HG03342 (cell line): ENCODE measurements at regions not wholly inside any gene's neighbourhood (a gene's known extent, or its start where the extent isn't known, plus 50 kb on each side); places are given as distances from the start of the nearest gene placed in this dataset.

ENCODE experiments used
- ATAC-seq: cut with Tn5 transposase; IDR thresholded peaks from one replicate; pipeline ENCODE4 v1.9.1; 2021; ENCODE audit warnings: mild to moderate bottlenecking, moderate library complexity; ENCODE audit not compliant: unreplicated experiment

DNA sequence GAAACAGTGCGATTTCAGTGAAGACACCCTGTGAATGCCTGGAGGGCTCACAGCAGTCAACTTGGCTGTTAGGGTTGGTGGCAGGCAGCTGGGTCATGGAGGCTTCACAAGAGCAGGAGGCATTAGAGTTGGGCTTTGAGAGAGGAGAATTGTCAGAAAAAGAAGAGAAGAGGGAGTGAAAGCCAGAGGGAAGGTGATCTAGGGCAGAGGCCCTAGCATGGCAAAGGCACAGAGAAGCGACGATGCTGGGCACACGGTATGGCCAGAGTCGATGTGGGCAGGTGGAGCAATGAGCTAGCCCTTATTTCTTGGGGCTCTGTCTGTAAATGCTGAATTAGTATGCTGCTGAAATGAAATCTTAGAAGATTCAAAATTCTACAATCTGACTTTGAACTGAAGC lies 52.6 kb upstream of the OLFM4 start:
- ATAC-seq, result no peak

DNA sequence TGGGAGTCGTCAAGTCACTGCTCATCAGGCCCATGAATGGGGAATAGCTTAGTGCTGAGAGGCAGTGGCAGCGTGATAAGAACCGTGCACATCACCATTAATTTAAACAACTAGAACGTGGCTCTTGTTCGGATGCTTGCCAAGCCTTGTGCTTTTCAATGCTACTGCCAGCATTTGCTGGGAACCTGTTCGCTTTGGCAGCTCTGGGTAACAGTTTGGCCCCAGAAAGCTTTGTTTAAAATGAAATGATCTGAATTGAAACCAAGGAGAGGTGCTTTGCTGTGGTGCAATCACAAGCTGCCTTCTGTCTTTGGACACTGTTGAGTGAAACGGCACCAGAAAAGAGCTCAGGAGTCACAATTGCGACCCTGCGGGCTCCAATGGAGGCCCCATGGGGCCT lies 53.5 kb upstream of the OLFM4 start:
- no peak for ATAC-seq

DNA sequence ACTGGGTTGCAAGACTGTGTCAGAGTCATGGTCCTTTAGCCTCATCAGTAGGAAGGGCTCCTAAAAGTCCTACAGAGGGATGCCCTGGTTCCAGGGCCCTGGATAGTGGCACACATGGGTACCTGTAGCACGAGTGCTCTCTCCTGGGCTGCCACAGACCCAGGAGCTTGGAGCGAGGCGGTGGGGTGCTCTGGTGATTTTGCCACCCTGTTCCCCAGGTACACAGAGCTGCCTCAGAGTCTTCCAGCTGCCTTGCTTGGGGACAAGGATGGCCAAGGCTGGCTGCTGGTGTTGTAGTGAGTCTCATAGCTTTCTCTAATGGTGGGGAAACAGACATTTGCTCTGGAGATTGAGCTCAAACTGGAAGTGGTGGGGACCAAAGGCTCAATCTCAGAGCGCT lies 53.9 kb upstream of the OLFM4 start:
- ATAC-seq, result no peak

DNA sequence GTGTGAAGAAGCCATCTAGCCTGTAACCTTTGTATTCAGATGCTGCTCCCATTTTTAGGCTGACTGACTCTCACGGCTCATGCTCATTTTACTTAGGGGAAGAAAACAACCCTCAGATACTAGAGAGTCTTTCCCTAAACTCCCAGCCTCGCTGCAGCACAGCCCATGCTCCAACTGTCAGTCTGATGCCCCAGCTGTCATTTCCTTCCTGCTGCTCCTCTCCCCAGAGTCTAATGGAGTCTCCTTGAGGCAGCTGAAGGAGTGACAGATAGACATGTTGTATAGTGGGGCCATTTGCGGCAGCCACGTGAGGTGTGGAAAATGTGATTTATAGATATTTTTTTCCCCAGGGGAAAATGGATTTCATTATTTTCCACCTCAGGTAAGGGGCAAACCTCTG lies 59.2 kb upstream of the OLFM4 start:
- ATAC-seq, result no peak

DNA sequence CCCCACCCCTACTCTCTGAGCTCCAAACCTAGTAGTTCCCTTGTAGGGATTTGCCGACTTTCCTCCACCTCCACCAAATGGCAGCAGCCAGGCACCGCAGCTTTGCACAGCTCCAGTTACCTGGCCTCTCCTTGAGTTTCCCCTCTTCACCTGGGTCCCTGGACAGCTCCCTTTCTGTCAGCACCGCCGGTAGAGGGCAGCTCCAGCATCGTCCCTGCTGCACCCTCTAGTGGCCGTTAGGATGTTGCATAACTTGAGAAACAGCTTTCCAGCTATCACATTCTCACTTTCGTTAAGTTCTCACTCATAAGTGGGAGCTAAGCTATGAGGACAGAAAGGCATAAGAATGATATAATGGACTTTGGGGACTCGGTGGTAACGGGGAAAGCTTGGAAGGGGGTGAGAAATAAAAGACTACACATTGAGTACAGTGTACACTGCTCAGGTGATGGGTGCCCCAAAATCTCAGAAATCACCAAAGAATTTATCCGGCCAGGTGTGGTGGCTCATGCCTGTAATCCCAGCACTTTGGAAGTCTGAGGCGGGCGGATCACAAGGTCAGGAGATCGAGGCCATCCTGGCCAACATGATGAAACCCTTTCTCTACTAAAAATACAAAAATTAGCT lies 60.4 kb upstream of the OLFM4 start:
- peak; percentile 99 for ATAC-seq

DNA sequence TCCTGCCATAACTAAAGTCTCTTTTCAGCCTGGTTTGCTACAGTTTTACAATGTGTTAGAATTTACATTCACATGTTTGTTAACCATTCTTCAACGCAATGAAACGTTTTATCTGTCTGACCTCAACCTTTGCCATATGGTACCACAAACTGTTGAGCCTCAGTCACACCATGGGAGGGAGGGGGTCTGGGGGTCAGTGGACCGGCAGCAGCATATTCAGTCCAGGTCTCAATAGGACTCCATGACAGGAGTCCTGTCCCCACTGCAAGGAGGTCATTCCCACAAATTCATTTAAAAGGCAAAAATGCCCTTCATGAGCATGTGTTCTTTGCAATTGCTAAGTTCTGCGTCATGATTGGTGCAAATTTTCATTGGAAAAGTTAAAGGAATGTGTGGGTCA lies 66.6 kb upstream of the OLFM4 start:
- ATAC-seq, result no peak

DNA sequence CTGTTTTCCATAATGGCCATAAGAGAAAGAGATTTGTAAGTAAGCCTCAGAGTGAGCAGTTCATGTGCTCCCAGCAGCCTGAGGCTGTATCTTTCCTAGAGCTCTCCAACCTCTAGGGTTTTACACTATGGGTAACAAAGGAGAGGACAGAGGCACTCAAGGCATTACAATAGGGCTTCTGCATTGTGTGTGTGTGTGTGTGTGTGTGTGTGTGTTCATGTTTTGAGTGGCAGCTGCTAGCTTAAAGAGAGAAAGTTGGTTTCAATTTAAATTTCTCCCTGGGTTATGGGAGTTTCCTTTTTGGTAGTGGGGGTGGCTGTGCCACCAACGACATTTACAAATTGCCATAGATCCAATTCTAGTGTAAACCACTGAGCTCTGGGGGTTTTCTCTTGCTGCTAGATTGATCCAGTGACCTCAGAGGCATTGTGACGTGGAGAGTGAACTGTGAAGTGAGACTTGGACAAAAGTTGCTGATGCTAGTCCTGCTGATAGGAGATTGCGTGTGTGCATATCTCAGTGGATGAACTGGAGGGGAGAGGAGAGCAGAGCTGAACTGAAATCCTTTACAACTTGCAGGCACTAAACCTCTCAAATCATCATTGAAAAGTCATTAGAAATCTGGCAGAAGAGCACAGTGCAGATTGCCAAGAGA lies 67.2 kb upstream of the OLFM4 start:
- no peak for ATAC-seq

DNA sequence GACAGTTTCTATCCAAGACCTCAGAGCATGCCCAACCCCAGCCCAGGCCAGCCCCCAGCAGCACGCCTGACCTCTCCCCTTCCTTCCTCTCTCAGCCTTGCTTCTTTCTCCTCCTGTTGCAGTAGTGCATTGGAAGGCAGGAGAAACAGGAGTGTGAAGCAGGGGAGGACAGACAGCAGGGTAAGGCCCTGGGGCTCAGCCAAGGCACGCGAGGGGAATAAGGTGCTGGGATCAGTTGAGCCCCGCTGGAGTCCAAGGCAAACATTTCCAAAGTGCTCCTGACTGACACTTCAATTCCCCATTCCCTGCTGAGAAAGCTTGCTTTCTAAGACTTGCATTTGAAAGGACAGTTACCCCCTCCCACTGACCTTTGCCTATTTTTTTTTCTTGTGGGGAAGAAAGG lies 73.1 kb upstream of the OLFM4 start:
- no peak for ATAC-seq

DNA sequence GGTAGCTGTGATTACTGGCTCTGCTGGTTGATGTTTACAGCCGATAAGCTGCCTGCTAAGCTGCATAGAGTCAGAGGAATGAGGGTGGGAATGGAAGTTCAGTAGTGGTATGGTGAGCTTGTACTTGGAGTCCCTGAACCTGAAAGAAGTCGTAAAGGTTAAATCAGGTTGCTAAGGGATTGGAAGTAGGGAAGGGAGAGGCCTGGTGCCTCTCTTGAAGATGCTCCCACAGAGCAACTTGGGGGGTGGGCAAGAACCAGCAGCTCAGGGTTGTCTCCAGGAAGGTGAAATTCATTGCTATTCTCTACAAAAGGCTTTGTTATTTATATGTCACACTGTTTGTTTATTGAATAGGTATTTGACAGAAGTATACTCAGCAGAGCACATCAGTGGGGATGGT lies 73.8 kb upstream of the OLFM4 start:
- no peak for ATAC-seq

DNA sequence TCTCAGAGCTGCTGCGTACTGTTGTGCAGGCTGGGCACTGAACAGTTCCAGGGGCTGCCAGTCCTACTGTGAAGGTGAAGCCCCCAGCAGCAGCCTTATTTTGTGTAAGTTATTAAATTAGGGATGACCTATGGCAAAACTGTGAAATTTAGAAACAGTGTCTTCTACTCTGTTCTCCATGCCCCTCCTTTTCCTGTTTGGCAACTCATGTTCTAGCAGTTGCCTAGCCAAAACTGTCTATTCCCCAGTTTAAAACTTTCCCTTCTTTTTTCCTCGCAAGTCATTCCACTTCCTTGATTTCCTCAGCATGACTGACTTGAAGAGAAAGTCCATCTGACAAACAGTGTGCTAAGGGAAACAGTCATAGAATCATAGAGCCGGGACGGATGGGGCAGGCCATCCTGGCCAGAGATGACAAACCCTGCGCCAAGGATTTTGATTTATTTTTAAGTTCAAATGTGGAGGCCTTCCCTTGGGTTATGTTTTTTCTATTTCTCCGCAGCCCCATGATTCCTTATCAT lies 78.1 kb upstream of the OLFM4 start:
- no peak for ATAC-seq

DNA sequence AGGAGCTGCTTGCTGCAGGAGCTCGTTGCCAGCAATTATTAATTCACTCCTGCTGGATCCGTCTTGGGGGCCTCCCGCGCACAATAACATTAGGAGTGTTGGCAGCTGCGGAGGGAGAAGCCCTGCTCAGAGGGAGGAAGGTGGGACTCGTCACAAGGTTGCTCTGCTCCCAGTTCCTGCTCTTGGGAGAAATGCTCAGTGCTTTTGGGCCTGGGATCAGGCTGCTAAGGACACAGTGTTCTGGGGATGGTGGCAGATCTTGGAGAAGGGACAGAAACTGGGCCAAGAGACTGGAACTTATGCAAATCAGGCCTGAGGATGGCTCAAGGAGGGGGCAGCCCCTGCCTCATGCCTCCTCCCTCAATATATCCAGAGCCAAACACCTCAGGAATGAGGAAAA lies 78.9 kb upstream of the OLFM4 start:
- ATAC-seq, result no peak

DNA sequence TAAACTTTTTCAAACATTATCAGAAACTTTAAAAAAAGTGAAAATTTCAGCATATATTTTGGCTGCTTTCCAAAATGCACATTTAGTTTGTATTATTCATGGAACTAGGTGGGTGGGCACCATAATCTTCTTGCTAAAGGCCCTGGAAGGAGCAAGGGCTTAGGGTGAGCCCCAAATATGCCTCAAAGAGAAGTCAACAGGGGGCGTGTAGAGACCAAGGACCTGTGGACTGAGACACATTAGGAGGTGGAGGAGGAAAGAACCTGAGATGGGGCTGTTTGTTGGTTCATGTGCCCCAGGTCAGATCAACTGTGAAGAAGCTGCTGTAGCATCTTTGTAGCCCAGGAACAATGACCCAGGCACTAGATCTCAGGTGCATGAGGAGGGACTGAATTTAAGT lies 79.6 kb upstream of the OLFM4 start:
- ATAC-seq, result no peak

DNA sequence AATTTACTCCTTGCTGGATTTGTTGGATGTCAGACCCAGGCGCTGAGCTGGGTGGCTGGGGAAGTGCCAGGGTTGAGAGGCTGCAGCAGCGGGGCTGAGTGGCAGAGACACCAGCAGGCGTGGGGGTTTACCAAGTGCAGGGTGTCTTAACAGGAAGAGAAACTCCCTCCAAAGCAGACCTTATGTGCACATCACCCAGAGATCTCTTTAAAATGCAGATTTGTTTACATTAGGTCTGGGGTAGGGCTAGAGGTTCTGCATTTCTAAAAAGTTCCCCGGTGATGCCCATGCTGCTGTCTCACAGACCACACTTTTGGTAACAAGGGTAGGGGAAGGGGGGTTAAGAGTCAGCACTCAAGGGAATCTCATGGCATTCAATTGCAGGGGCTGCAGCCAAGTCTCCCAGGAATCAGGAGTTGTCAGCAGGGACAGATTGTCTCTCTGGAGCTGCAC lies 80.7 kb upstream of the OLFM4 start:
- ATAC-seq, result no peak

DNA sequence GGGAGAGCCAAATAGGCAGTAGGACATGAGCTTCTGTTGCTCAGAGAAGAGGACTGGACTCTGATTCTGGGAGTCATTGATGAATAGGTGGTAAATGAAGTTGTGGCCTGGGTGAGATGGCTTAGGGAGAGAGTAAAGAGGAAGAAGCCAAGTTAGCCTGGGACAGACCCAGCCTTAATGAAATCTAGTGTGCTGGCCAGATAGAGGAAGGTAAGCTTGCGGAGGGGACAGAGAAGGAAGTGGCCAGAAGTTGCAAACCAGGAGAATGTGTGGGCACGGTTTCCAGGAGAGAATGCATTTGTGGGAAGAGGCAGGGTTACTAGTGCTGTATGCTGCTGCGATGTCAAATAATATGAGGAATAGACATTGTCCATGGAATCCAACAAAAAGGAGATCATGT lies 83.3 kb upstream of the OLFM4 start:
- no peak for ATAC-seq

DNA sequence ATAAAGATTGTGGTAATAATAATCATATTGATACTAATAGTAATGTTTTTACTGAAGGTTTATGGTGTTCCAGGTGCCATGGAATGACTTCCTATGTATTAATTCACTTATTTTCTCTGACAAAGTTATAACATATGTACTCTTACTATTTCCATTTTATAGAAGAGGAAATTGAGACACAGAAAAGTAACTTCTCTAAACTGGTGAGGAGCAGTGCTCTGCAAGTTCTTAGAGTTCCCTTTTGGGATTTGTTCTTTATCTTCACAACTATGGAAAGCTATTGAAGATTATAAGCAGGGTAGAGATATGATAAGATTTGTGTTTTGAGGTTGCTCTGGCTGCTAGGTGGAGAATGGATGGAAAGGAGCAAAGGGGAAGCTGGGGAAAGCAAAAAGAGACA lies 83.9 kb upstream of the OLFM4 start:
- ATAC-seq, result no peak

DNA sequence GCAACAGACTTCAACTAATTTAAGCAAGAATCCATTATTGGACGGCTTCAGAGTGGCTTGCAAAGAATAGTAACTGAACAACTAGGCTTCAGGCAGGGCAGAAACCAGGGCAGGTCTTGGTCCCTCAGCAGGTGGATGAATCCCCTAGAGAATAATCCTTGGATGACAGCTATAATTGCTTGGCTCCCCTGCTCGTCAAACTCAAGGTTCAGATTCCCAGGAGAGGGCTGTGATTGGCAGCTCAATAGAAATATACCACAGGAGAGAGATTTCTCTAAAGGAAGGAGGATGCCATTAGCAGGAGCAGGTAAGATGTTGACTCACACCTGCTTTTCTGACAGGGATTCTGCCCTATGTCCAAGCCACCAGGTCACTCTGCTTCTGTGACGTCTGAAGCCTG lies 89.6 kb upstream of the PCDH8 start:
- ATAC-seq, result no peak

DNA sequence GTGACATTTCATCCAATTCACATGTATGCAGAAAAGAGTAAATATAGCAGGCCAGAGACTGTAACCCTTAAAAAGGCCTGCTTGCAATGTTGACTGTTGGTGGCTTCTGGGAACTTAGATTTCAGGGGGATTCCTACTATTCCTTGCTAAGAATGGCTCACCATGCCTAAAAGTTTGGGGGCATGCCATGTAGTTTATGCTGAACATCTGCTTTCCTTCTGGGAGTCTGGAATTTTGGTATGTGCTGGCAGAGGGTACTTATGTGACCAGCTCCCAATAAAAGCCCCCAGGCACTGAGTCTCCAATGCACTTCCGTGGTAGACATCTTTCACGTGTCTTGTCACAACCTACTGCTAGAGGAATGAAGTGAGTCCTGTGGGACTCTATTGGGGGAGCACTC lies 88.4 kb upstream of the PCDH8 start:
- no peak for ATAC-seq

DNA sequence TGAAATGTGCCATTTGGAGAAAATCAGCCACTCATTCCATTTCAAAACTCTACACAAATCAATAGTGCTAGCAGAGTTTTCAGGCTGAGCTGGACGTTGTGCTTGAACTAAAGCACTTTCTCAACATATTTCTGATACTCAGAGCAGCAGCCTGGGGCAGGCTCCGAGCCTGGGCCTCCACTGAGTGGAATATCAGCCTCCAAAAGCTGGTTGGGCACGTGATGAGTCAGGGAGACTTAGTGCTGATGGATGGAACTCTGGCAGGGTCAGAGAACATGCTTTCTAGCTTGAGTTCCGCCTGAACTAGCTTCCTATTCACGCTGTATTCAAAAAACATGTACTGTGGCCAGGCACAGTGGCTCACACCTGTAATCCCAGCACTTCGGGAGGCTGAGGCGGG lies 85.8 kb upstream of the PCDH8 start:
- no peak for ATAC-seq

DNA sequence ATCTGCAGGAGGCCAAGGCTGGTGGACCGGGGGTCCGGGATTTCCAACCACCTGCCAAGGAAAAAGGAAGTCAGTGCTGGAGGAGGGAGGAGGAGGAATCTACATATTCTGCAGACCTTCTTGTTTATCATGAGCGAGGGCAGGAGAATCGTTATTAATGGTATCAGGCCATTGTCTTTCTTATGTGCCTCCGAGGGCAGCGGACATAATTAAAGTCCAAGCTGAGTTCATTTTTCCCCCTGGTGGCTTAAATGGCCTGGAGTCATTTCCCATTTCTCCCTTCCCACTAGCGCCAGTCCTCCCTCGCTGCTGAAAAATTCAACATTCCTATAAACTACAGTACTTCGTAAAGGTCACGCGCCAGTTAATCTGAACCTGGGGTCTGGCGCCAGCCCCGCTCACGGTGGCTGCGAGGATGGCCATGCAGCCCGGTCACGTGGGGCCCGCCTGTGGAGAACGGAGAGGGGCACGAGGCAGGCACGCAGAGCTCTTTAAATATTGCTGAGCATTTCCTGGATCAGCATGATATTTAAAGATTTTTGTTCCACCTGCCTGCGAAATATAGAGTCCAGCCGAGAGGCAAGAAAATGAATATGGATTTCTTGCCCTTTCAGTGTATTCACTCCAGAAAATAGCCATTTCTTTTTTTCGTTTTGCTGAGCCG lies 85.2 kb upstream of the PCDH8 start:
- no peak for ATAC-seq

DNA sequence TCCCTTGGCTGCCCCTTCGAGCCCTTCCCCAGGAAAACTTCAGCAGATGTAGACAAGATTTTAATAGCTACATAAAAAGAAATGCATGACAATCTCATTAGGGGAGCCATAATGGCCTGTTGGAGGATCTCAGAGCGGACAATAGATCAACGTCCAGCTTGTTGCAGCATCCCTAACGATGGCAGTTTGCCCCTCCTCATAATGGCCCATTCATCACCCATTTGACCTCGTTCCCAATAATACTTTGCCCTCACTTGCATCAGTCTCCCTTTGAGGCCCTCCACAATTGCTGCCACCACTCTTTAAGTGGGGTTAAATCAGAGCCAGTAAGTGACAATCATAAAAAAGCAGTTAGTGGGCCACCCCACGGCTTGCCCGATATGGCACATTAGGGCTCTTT lies 84.7 kb upstream of the PCDH8 start:
- ATAC-seq, result no peak

DNA sequence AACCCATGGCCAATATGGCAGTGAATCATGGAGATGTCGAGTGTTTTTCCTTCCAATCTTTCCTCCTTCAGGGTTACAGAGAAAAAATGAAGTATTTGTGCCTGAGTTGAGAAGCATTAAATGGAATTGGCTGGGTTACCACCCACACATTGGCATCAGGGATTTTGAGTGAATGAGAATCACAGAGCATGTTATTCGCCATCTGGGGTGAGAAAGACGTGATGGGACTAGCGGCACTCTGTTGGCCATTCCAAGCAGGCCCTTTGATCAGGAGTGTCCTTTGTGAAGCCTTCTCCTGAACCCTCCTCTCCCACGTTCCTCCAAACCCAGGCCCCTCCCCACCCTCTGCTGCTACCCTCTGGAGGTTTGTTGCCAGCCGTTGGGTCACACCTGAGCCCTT lies 84.2 kb upstream of the PCDH8 start:
- ATAC-seq, result no peak
